ENCODE measurements at regions not wholly inside any gene's neighbourhood (a gene's known extent, or its start where the extent isn't known, plus 50 kb on each side); places are given as distances from the start of the nearest gene placed in this dataset.

DNA sequence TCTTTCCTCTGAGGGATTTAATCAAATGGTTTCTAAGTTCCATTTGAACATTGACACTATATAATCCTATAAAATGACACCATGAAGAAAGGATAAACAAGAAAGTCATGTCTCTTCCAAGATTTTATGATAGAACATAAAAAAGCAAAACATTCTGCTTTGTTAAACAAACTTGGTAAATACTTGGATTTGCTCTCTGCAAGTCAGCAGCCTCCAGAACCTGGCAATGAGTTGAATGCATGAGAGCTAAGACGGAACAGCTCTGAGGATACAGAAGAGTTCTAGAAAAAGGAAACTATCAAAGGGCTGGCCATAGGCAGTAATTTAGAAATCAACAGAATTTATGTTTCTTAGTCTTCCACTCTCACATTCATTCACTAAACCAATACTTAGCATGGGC is 656.0 kb upstream of the ID4 start:
- H3K36me3 ChIP-seq (ENCODE audit: control insufficient read depth in 2 of 4, insufficient read depth in 4 of 4, low read length in 3 of 4) = no peaks in the 10 kb centered on the region
- no peak overlapping the region for H3K14ac ChIP-seq (ENCODE audit: insufficient read length)
- no peak overlapping the region for H3K56ac ChIP-seq (replicated peaks; ENCODE audit: insufficient read length, low read depth, low read length)
- no peak overlapping the region for H3K4me3 ChIP-seq (ENCODE audit: extremely low read depth in 1 of 4, insufficient read depth in 2 of 4, low read depth in 3 of 4, low read length in 4 of 4)
- H3K79me1 ChIP-seq (ENCODE audit: low read depth, low read length) = no peaks in the 10 kb centered on the region
- H2BK15ac ChIP-seq (ENCODE audit: low read length) = no peak overlapping the region
- TF ChIP-seq SIRT6 (IDR thresholded peaks at IDR 0.05; ENCODE audit: low read length) (no peak), SP4 (IDR thresholded peaks at IDR 0.05; ENCODE audit: low read length) (no peak), USF2 (IDR thresholded peaks at IDR 0.05; ENCODE audit: low read length) (no peak), JUN (IDR thresholded peaks at IDR 0.05; ENCODE audit: low read depth, low read length) (no peak), TBP (IDR thresholded peaks at IDR 0.05; ENCODE audit: low read depth, low read length) (no peak), NRF1 (IDR thresholded peaks at IDR 0.05; ENCODE audit: low read depth, low read length) (no peak), EP300 (IDR thresholded peaks at IDR 0.05; ENCODE audit: borderline replicate concordance in 1 of 2, low read depth in 2 of 2, low read length in 2 of 2) (no peak), MAFK (IDR thresholded peaks at IDR 0.05; ENCODE audit: low read depth, low read length) (no peak), YY1 (IDR thresholded peaks at IDR 0.05; ENCODE audit: low read depth, low read length) (no peak), TAF7 (optimal IDR thresholded peaks at IDR 0.05; ENCODE audit: borderline replicate concordance, low read depth, low read length) (no peak), HDAC6 (IDR thresholded peaks at IDR 0.05; ENCODE audit: low read depth, low read length) (no peak), SP1 (IDR thresholded peaks at IDR 0.05; ENCODE audit: low read depth, low read length) (no peak)
- TF ChIP-seq, protein P1, sequence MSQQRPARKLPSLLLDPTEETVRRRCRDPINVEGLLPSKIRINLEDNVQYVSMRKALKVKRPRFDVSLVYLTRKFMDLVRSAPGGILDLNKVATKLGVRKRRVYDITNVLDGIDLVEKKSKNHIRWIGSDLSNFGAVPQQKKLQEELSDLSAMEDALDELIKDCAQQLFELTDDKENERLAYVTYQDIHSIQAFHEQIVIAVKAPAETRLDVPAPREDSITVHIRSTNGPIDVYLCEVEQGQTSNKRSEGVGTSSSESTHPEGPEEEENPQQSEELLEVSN (IDR thresholded peaks at IDR 0.05) = no peak
- ChIA-PET CTCF (ENCODE audit: partially characterized antibody) (no interaction called here), POLR2A (ENCODE audit: partially characterized antibody) (interaction anchor here (1.6 kb wide), 1 partner anchor 24 kb away, joined by 3 read pairs; no protein-coding TSS in a partner anchor)
- H3K27ac ChIP-seq (ENCODE audit: low read depth, low read length) = no peak overlapping the region
- H3K27me3 ChIP-seq (replicated peaks in 1 of 4; ENCODE audit: control insufficient read depth in 3 of 4, extremely low read depth in 1 of 4, insufficient read depth in 3 of 4, low read length in 3 of 4) = no peaks in the 10 kb centered on the region
- H2BK12ac ChIP-seq (ENCODE audit: low read depth, low read length) = no peak overlapping the region
- H3K23me2 ChIP-seq (ENCODE audit: low read depth, low read length) = no peaks in the 10 kb centered on the region
- H3K18ac ChIP-seq (ENCODE audit: extremely low read depth, low read length) = no peak overlapping the region
- DNase-seq (ENCODE audit: low read depth in 1 of 2, low spot score in 2 of 2) (no peak), FAIRE-seq (no peak)
- H4K20me1 ChIP-seq (replicated peaks in 1 of 2; ENCODE audit: control insufficient read depth in 1 of 2, insufficient read depth in 2 of 2, low read length in 2 of 2) = no peaks in the 10 kb centered on the region
- no peak overlapping the region for H3K9ac ChIP-seq (replicated peaks in 1 of 4; ENCODE audit: extremely low read depth in 1 of 4, low read depth in 3 of 4, low read length in 3 of 4)
- H4K91ac ChIP-seq (replicated peaks; ENCODE audit: insufficient read length, low read length) = no peak overlapping the region
- no peak overlapping the region for H2BK20ac ChIP-seq (ENCODE audit: low read length)
- 100% methylated on average over 1 of the region's 1 CpG; no CpG with 5 or more reads in 1 of the 2 experiments for WGBS, 2 experiments (ENCODE audit: extremely low coverage in 1 of 2, insufficient coverage in 1 of 2, insufficient read length in 1 of 2, insufficient replicate concordance in 2 of 2, low coverage in 1 of 2, low lambda C conversion rate in 2 of 2, missing lambda C conversion rate in 1 of 2)
- H2BK120ac ChIP-seq (replicated peaks; ENCODE audit: low read depth, low read length) = no peak overlapping the region
- H4K5ac ChIP-seq (ENCODE audit: insufficient read length, low read depth, low read length) = no peak overlapping the region
- H3K9me3 ChIP-seq (ENCODE audit: insufficient read depth in 2 of 2, low read depth in 1 of 2, low read length in 1 of 2) = no peaks in the 10 kb centered on the region; a peak in 1 of 4 replicates
- no peak overlapping the region for H3K4me2 ChIP-seq (ENCODE audit: insufficient read depth in 1 of 2, low read depth in 2 of 2, low read length in 2 of 2)
- H3K4me1 ChIP-seq (replicated peaks in 1 of 4; ENCODE audit: control insufficient read depth in 3 of 4, insufficient read depth in 4 of 4, low read length in 3 of 4) = no peaks in the 10 kb centered on the region
- H2AK5ac ChIP-seq (ENCODE audit: low read depth, low read length) = no peak overlapping the region
- H2AFZ ChIP-seq (ENCODE audit: low read length) = no peak overlapping the region
- H3K4ac ChIP-seq (replicated peaks; ENCODE audit: insufficient read length, low read depth, low read length) = no peak overlapping the region
- no peak overlapping the region for H2BK5ac ChIP-seq (ENCODE audit: low read depth, low read length)
- H3K23ac ChIP-seq (ENCODE audit: insufficient read length) = no peak overlapping the region
- no peaks in the 10 kb centered on the region for H3K79me2 ChIP-seq (ENCODE audit: control insufficient read depth in 1 of 2, insufficient read depth in 2 of 2, low read length in 2 of 2)
- H4K8ac ChIP-seq (ENCODE audit: extremely low read depth, insufficient read depth, low read length) = no peak overlapping the region

All from H1 (cell line).